ENCODE measurements at regions not wholly inside any gene's neighbourhood (a gene's known extent, or its start where the extent isn't known, plus 50 kb on each side); places are given as distances from the start of the nearest gene placed in this dataset.

GRCh38 chr22:48591286-48592065 lies 1236.2 kb downstream of the BRD1 start:
- DNase-seq (ENCODE audit: low read depth, low spot score), result no peak
- in situ Hi-C loops (cut with HindIII; ENCODE audit: low pct_unique_long_range_greater_than_20kb, low sequenced_read_pairs), result no loop called here

- in situ Hi-C loops (cut with HindIII; ENCODE audit: low pct_unique_long_range_greater_than_20kb, low sequenced_read_pairs), result no loop called here
- DNase-seq (ENCODE audit: low read depth, low spot score), result no peak
These were observed 1237.8 kb downstream of the BRD1 start for GRCh38 chr22:48589901-48590300.

GRCh38 chr22:48588878-48589450 lies 1238.7 kb downstream of the BRD1 start:
- DNase-seq (ENCODE audit: low read depth, low spot score), result no peak
- in situ Hi-C loops (cut with HindIII; ENCODE audit: low pct_unique_long_range_greater_than_20kb, low sequenced_read_pairs), result no loop called here

GRCh38 chr22:48588151-48588877 lies 1239.4 kb downstream of the BRD1 start:
- in situ Hi-C loops (cut with HindIII; ENCODE audit: low pct_unique_long_range_greater_than_20kb, low sequenced_read_pairs), result no loop called here

GRCh38 chr22:48587236-48587865 lies 1240.3 kb downstream of the BRD1 start:
- in situ Hi-C loops (cut with HindIII; ENCODE audit: low pct_unique_long_range_greater_than_20kb, low sequenced_read_pairs), result no loop called here
- DNase-seq (ENCODE audit: low read depth, low spot score), result no peak

More at GRCh38 chr22:48588151-48588877, 1239.4 kb downstream of the BRD1 start:
- no peak for DNase-seq (ENCODE audit: low read depth, low spot score)

GRCh38 chr22:48586799-48587185 lies 1240.9 kb downstream of the BRD1 start:
- no peak for DNase-seq (ENCODE audit: low read depth, low spot score)
- in situ Hi-C loops (cut with HindIII; ENCODE audit: low pct_unique_long_range_greater_than_20kb, low sequenced_read_pairs), result no loop called here

GRCh38 chr22:48585916-48586798 lies 1241.5 kb downstream of the BRD1 start:
- DNase-seq (ENCODE audit: low read depth, low spot score), result no peak
- in situ Hi-C loops (cut with HindIII; ENCODE audit: low pct_unique_long_range_greater_than_20kb, low sequenced_read_pairs), result no loop called here

- DNase-seq (ENCODE audit: low read depth, low spot score), result no peak
- in situ Hi-C loops (cut with HindIII; ENCODE audit: low pct_unique_long_range_greater_than_20kb, low sequenced_read_pairs), result no loop called here
These were observed 1243.5 kb downstream of the BRD1 start for GRCh38 chr22:48584170-48584569.

- DNase-seq (ENCODE audit: low read depth, low spot score), result no peak
- in situ Hi-C loops (cut with HindIII; ENCODE audit: low pct_unique_long_range_greater_than_20kb, low sequenced_read_pairs), result no loop called here
These were observed 1245.7 kb downstream of the BRD1 start for GRCh38 chr22:48581796-48582469.

GRCh38 chr22:48581205-48581766 lies 1246.4 kb downstream of the BRD1 start:
- no peak for DNase-seq (ENCODE audit: low read depth, low spot score)
- in situ Hi-C loops (cut with HindIII; ENCODE audit: low pct_unique_long_range_greater_than_20kb, low sequenced_read_pairs), result no loop called here

GRCh38 chr22:48580481-48580970 lies 1247.1 kb downstream of the BRD1 start:
- DNase-seq (ENCODE audit: low read depth, low spot score), result no peak
- in situ Hi-C loops (cut with HindIII; ENCODE audit: low pct_unique_long_range_greater_than_20kb, low sequenced_read_pairs), result no loop called here

GRCh38 chr22:48579928-48580309 lies 1247.8 kb downstream of the BRD1 start:
- no peak for DNase-seq (ENCODE audit: low read depth, low spot score)
- in situ Hi-C loops (cut with HindIII; ENCODE audit: low pct_unique_long_range_greater_than_20kb, low sequenced_read_pairs), result no loop called here

- in situ Hi-C loops (cut with HindIII; ENCODE audit: low pct_unique_long_range_greater_than_20kb, low sequenced_read_pairs), result no loop called here
These were observed 1248.4 kb downstream of the BRD1 start for GRCh38 chr22:48579043-48579927.

GRCh38 chr22:48578138-48579042 lies 1249.3 kb downstream of the BRD1 start:
- no peak for DNase-seq (ENCODE audit: low read depth, low spot score)
- in situ Hi-C loops (cut with HindIII; ENCODE audit: low pct_unique_long_range_greater_than_20kb, low sequenced_read_pairs), result no loop called here

More at GRCh38 chr22:48579043-48579927, 1248.4 kb downstream of the BRD1 start:
- DNase-seq (ENCODE audit: low read depth, low spot score), result no peak

GRCh38 chr22:48577691-48578090 lies 1250.0 kb downstream of the BRD1 start:
- in situ Hi-C loops (cut with HindIII; ENCODE audit: low pct_unique_long_range_greater_than_20kb, low sequenced_read_pairs), result no loop called here

More at GRCh38 chr22:48577691-48578090, 1250.0 kb downstream of the BRD1 start:
- no peak for DNase-seq (ENCODE audit: low read depth, low spot score)

Measured in SK-MEL-5 (cell line).